IMR-90 (cell line): ENCODE measurements at regions not wholly inside any gene's neighbourhood (a gene's known extent, or its start where the extent isn't known, plus 50 kb on each side); places are given as distances from the start of the nearest gene placed in this dataset.

ENCODE experiments used
- ATAC-seq: fragments of 200-7000 bp; cut with Tn5 transposase; 2 replicates; pipeline ENCODE4 v1.9.1; 2020; ENCODE audit warnings: low read depth, mild to moderate bottlenecking, moderate library complexity
- BruUV-seq: library from RNA; stranded (reverse); fragments of 400-500 nt; replicated peaks from 2 replicates; lab custom pipeline; 2021; lab: Mats Ljungman, UMichigan
- CTCF ChIA-PET: fragments of 300-600 bp; formaldehyde crosslinking; extraction: SDS; loops from one replicate; lab custom pipeline; 2021; ENCODE audit warnings: antibody characterized with exemption; lab: Yijun Ruan, JAX
- POLR2A ChIA-PET: fragments of 300-600 bp; sonication (Branson Sonifier 250); formaldehyde crosslinking; loops from one replicate; lab custom pipeline; 2022; ENCODE audit warnings: antibody characterized with exemption; ENCODE audit not compliant: unreplicated experiment; lab: Charles Lee
- DNase-seq: peaks from one replicate; pipeline ENCODE4 v3.0.0; 2013
- H2AFZ ChIP-seq: replicated peaks from 2 replicates; pipeline ENCODE3; 2013; ENCODE audit warnings: low read length, mild to moderate bottlenecking; ENCODE audit not compliant: poor library complexity
- H2AK5ac ChIP-seq: 2 replicates; pipeline ENCODE4 v1.6.1; 2013; ENCODE audit warnings: low read depth, low read length, inconsistent platforms
- H2AK9ac ChIP-seq: replicated peaks from 2 replicates; pipeline ENCODE3; 2013; ENCODE audit warnings: mild to moderate bottlenecking, low read depth, low read length, moderate library complexity; ENCODE audit not compliant: poor library complexity
- H2BK120ac ChIP-seq: 2 replicates; pipeline ENCODE4 v1.6.1; 2013; ENCODE audit warnings: low read depth, low read length, inconsistent platforms
- H2BK15ac ChIP-seq: 3 replicates; pipeline ENCODE4 v1.6.1; 2013; ENCODE audit warnings: low read depth, low read length, inconsistent platforms
- H2BK20ac ChIP-seq: 2 replicates; pipeline ENCODE4 v1.6.1; 2013; ENCODE audit warnings: low read depth, mild to moderate bottlenecking, inconsistent platforms, low read length, moderate library complexity
- H2BK5ac ChIP-seq: 2 replicates; pipeline ENCODE4 v1.6.1; 2013; ENCODE audit warnings: mild to moderate bottlenecking, low read depth, low read length, inconsistent platforms; ENCODE audit not compliant: poor library complexity, severe bottlenecking
- H3K14ac ChIP-seq: replicated peaks from 2 replicates; pipeline ENCODE4 v1.6.1; 2013; ENCODE audit warnings: low read depth, low read length, inconsistent platforms
- H3K18ac ChIP-seq: 2 replicates; pipeline ENCODE4 v1.6.1; 2013; ENCODE audit warnings: low read depth, low read length, control low read depth
- H3K23ac ChIP-seq: 2 replicates; pipeline ENCODE4 v1.6.1; 2013; ENCODE audit warnings: low read depth, low read length, inconsistent platforms
- H3K27ac ChIP-seq: 2 replicates; pipeline ENCODE4 v1.5.1; 2013; ENCODE audit warnings: mild to moderate bottlenecking, control low read depth, low read length; ENCODE audit not compliant: insufficient read depth
- H3K27me3 ChIP-seq: 2 replicates; pipeline ENCODE4 v1.6.1; 2013; ENCODE audit warnings: low read length; ENCODE audit not compliant: control insufficient read depth, insufficient read depth
- H3K36me3 ChIP-seq: 2 replicates; pipeline ENCODE4 v1.6.1; 2013; ENCODE audit warnings: low read length, mixed read lengths; ENCODE audit not compliant: control insufficient read depth, insufficient read depth
- H3K4ac ChIP-seq: 2 replicates; pipeline ENCODE4 v1.6.1; 2013; ENCODE audit warnings: low read depth, low read length, inconsistent platforms
- H3K4me1 ChIP-seq: 2 replicates; pipeline ENCODE4 v1.6.1; 2013; ENCODE audit warnings: low read length, mixed read lengths; ENCODE audit not compliant: control insufficient read depth, insufficient read depth
- H3K4me2 ChIP-seq: 2 replicates; pipeline ENCODE4 v1.6.1; 2013; ENCODE audit warnings: low read depth, mild to moderate bottlenecking, control low read depth, low read length, moderate library complexity
- H3K4me3 ChIP-seq: 2 replicates; pipeline ENCODE4 v1.5.1; 2013; ENCODE audit warnings: low read depth, mild to moderate bottlenecking, control low read depth, low read length, moderate library complexity; ENCODE audit not compliant: insufficient read depth
- H3K56ac ChIP-seq: 2 replicates; pipeline ENCODE4 v1.6.1; 2013; ENCODE audit warnings: low read length, inconsistent platforms; ENCODE audit not compliant: insufficient read depth; ENCODE audit errors: extremely low read depth
- H3K79me1 ChIP-seq, 2 experiments: 2 replicates each; pipeline ENCODE4 v1.6.1; 2013; ENCODE audit warnings: low read length in 2 of 2, inconsistent platforms in 1 of 2, low read depth in 1 of 2
- H3K9ac ChIP-seq: 2 replicates; pipeline ENCODE4 v1.6.1; 2013; ENCODE audit warnings: low read depth, low read length, control low read depth
- H3K9me1 ChIP-seq: 2 replicates; pipeline ENCODE4 v1.6.1; 2013; ENCODE audit warnings: low read length, inconsistent platforms; ENCODE audit not compliant: insufficient read depth
- H3K9me3 ChIP-seq: 2 replicates; pipeline ENCODE4 v1.6.1; 2013; ENCODE audit warnings: low read length; ENCODE audit not compliant: control insufficient read depth, insufficient read depth
- H4K20me1 ChIP-seq: 2 replicates; pipeline ENCODE4 v1.6.1; 2013; ENCODE audit warnings: low read length, inconsistent platforms; ENCODE audit not compliant: insufficient read depth
- H4K5ac ChIP-seq: 2 replicates; pipeline ENCODE4 v1.6.1; 2013; ENCODE audit warnings: mild to moderate bottlenecking, low read depth, low read length, control low read depth
- H4K8ac ChIP-seq, 2 experiments: 2 replicates each; pipeline ENCODE4 v1.6.1; 2013; ENCODE audit warnings: low read depth in 2 of 2, low read length in 2 of 2, control low read depth in 1 of 2, inconsistent platforms in 1 of 2
- H4K91ac ChIP-seq: 2 replicates; pipeline ENCODE4 v1.6.1; 2013; ENCODE audit warnings: low read depth, low read length, inconsistent platforms; ENCODE audit not compliant: insufficient read depth
- CEBPB ChIP-seq: IDR thresholded peaks from 2 replicates; pipeline ENCODE4 v1.6.1; 2012; ENCODE audit warnings: low read depth, low read length, improper control_type of control experiment
- MAFK ChIP-seq: IDR thresholded peaks from 2 replicates; pipeline ENCODE4 v1.6.1; 2012; ENCODE audit warnings: low read depth, low read length, improper control_type of control experiment
- dilution Hi-C: fragments of 300-500 bp; cut with HindIII; formaldehyde crosslinking; loops from one replicate; pipeline ENCODE4 v1.14.3; 2018; ENCODE audit warnings: low sequenced_read_pairs; ENCODE audit not compliant: unreplicated experiment
- in situ Hi-C: fragments of 300-500 bp; cut with MboI; formaldehyde crosslinking; loops from 3 replicates; pipeline ENCODE4 v1.14.3; 2019; ENCODE audit warnings: low sequenced_read_pairs, inconsistent platforms, mixed read lengths
- intact Hi-C: fragments of 100-400 bp; cut with micrococcal nuclease; formaldehyde crosslinking; loops from 2 replicates; pipeline ENCODE4 v1.10.0; 2022

DNA sequence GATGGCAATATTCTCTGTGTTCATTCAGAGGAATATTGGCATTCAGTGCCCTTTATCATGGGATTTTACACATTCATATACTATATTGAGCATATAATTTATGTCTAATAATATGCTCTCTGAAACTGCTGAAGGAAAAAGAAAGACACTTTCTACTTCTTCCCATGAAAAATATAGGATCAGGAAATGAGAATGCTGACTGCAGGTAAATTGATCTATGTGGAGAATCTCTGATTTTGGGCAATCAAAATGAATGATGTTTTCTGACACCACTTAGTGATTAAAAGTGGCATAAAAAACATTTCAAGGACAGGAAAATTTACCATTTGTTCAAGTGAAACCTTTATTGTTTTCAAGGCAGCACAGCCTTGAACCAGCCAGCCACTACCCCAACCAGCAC is 260.1 kb upstream of the STXBP5 start:
- H3K9me3 ChIP-seq = peaks cover 6% of the 10 kb centered on the region
- H3K27ac ChIP-seq = no peak overlapping the region
- intact Hi-C loops = no loop called here
- no peak overlapping the region for H2AFZ ChIP-seq
- no peak overlapping the region for H3K9ac ChIP-seq
- H4K5ac ChIP-seq = no peak overlapping the region
- no peaks in the 10 kb centered on the region; the same call in 1 of the 2 replicates for H3K4me1 ChIP-seq
- no peak overlapping the region for H2BK120ac ChIP-seq
- H3K36me3 ChIP-seq = no peaks in the 10 kb centered on the region
- ATAC-seq (no peak), DNase-seq (no peak)
- H3K79me1 ChIP-seq = no peaks in the 10 kb centered on the region
- no peaks in the 10 kb centered on the region for H3K27me3 ChIP-seq
- CTCF ChIA-PET = no interaction called here
- no peak overlapping the region for H2BK5ac ChIP-seq
- no peak overlapping the region for H3K4me2 ChIP-seq
- H3K56ac ChIP-seq = no peak overlapping the region
- H3K14ac ChIP-seq = no peak overlapping the region
- no peak overlapping the region for H3K18ac ChIP-seq
- H2AK5ac ChIP-seq = no peak overlapping the region
- no peak overlapping the region for H3K4ac ChIP-seq
- in situ Hi-C loops = no loop called here
- H4K91ac ChIP-seq = no peak overlapping the region
- H2AK9ac ChIP-seq = no peak overlapping the region
- BruUV-seq = no TSS peak
- POLR2A ChIA-PET = no interaction called here
- H2BK15ac ChIP-seq = no peak overlapping the region
- H2BK20ac ChIP-seq = no peak overlapping the region
- TF ChIP-seq CEBPB = no peak
- peak; percentile 28; the same call in 1 of the 2 replicates for TF ChIP-seq MAFK
- dilution Hi-C loops = no loop called here
- H4K20me1 ChIP-seq = no peaks in the 10 kb centered on the region
- no peak overlapping the region for H4K8ac ChIP-seq
- no peak overlapping the region for H3K23ac ChIP-seq
- H3K9me1 ChIP-seq = no peaks in the 10 kb centered on the region
- H3K4me3 ChIP-seq = no peak overlapping the region
